OCI-LY3 (cell line): ENCODE measurements at regions not wholly inside any gene's neighbourhood (a gene's known extent, or its start where the extent isn't known, plus 50 kb on each side); places are given as distances from the start of the nearest gene placed in this dataset.

ENCODE experiments used
- H2AFZ ChIP-seq: fragments of 200-600, 300-600 bp; shearing (Covaris generic); 2 replicates; pipeline ENCODE4 v1.6.0; 2014; ENCODE audit warnings: antibody characterized with exemption, low read depth, low read length
- H3K27ac ChIP-seq: fragments of 200-600, 300-600 bp; sonication (generic); 2 replicates; pipeline ENCODE4 v1.5.1; 2014; ENCODE audit warnings: mild to moderate bottlenecking, low read length, moderate library complexity, mixed read lengths
- H3K27me3 ChIP-seq: fragments of 200-600, 300-600 bp; sonication (generic); 2 replicates; pipeline ENCODE4 v1.6.1; 2014; ENCODE audit warnings: low read depth, low read length, mixed read lengths
- H3K36me3 ChIP-seq: fragments of 200-600, 300-600 bp; sonication (generic); replicated peaks from 2 replicates; pipeline ENCODE3; 2014; ENCODE audit warnings: low read depth, low read length, mixed read lengths
- H3K4me1 ChIP-seq: fragments of 300-600, 200-600 bp; sonication (generic); 2 replicates; pipeline ENCODE4 v1.6.1; 2014; ENCODE audit warnings: low read length, mixed read lengths
- H3K4me2 ChIP-seq: fragments of 200-600, 300-600 bp; sonication (generic); 2 replicates; pipeline ENCODE4 v1.6.1; 2014; ENCODE audit warnings: low read length, mixed read lengths
- H3K4me3 ChIP-seq: fragments of 300-600, 200-600 bp; sonication (generic); 2 replicates; pipeline ENCODE4 v1.5.1; 2014; ENCODE audit warnings: antibody characterized with exemption, mild to moderate bottlenecking, low read length, moderate library complexity
- H3K79me2 ChIP-seq: fragments of 300-600, 200-600 bp; shearing (Covaris generic); 2 replicates; pipeline ENCODE4 v1.6.1; 2014; ENCODE audit warnings: mild to moderate bottlenecking, low read length, mixed read lengths
- H3K9ac ChIP-seq: fragments of 300-600, 200-600 bp; shearing (Covaris generic); 2 replicates; pipeline ENCODE4 v1.6.0; 2014; ENCODE audit warnings: mild to moderate bottlenecking, low read length, moderate library complexity
- H3K9me3 ChIP-seq: fragments of 200-600, 300-600 bp; shearing (Covaris generic); 2 replicates; pipeline ENCODE4 v1.6.1; 2014; ENCODE audit warnings: low read length, mixed read lengths; ENCODE audit not compliant: insufficient read depth
- H4K20me1 ChIP-seq: fragments of 200-600, 300-600 bp; sonication (generic); 2 replicates; pipeline ENCODE4 v1.6.1; 2016; ENCODE audit warnings: low read length, mixed read lengths; ENCODE audit not compliant: insufficient read depth
- EZH2phosphoT487 ChIP-seq: fragments of 200-600 bp; shearing (Covaris generic); IDR thresholded peaks from 2 replicates; pipeline ENCODE4 v1.6.1; 2018; ENCODE audit warnings: antibody characterized with exemption, mixed run types, low read depth
- TF ChIP-seq, protein P1 (sequence below): fragments of 200-600, 300-600 bp; sonication (generic); IDR thresholded peaks from 2 replicates; pipeline ENCODE4 v1.5.1; 2014; ENCODE audit warnings: antibody characterized with exemption, low read length, low read depth

GRCh38 chr11:38208951-38209350, 1610.9 kb upstream of the RAG2 start:
- Histone ChIP-seq H3K27me3 (no peaks in the 10 kb centered on the region), H3K4me3 (no peak overlapping the region), H3K4me2 (no peak overlapping the region), H4K20me1 (no peaks in the 10 kb centered on the region), H3K36me3 (no peaks in the 10 kb centered on the region), H2AFZ (no peak overlapping the region), H3K9ac (no peak overlapping the region), H3K79me2 (no peaks in the 10 kb centered on the region), H3K9me3 (no peaks in the 10 kb centered on the region), H3K27ac (no peak overlapping the region), H3K4me1 (no peaks in the 10 kb centered on the region)
- TF ChIP-seq, protein P1, sequence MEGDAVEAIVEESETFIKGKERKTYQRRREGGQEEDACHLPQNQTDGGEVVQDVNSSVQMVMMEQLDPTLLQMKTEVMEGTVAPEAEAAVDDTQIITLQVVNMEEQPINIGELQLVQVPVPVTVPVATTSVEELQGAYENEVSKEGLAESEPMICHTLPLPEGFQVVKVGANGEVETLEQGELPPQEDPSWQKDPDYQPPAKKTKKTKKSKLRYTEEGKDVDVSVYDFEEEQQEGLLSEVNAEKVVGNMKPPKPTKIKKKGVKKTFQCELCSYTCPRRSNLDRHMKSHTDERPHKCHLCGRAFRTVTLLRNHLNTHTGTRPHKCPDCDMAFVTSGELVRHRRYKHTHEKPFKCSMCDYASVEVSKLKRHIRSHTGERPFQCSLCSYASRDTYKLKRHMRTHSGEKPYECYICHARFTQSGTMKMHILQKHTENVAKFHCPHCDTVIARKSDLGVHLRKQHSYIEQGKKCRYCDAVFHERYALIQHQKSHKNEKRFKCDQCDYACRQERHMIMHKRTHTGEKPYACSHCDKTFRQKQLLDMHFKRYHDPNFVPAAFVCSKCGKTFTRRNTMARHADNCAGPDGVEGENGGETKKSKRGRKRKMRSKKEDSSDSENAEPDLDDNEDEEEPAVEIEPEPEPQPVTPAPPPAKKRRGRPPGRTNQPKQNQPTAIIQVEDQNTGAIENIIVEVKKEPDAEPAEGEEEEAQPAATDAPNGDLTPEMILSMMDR: no peak
- no peak for TF ChIP-seq EZH2phosphoT487

DNA sequence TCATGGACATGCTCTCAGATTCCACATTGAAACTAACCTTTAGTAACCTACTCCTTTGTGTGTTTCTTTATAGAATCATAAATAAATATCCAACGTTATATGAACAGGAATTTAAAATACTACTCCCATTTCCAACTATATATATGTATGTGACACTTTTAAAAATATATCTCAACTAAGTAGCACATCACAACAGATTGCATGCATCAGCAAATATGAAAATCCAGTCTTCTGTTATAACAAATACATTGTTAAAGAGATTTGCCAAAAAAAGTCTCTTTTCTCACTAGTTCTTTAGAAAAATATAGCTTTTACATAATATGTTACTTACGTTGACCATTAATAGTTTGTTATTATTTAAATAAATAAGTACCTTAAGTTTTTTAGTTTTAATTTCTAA, 1608.6 kb upstream of the RAG2 start:
- H3K36me3 ChIP-seq: no peaks in the 10 kb centered on the region
- H3K4me2 ChIP-seq: no peak overlapping the region
- no peaks in the 10 kb centered on the region for H3K79me2 ChIP-seq
- H3K4me3 ChIP-seq: no peak overlapping the region
- H3K4me1 ChIP-seq: no peaks in the 10 kb centered on the region
- no peak overlapping the region for H3K9ac ChIP-seq
- no peaks in the 10 kb centered on the region for H4K20me1 ChIP-seq
- H2AFZ ChIP-seq: 0 out of 2 replicates have a peak overlapping the region, but pooled peaks have one; percentile 23
- TF ChIP-seq, protein P1: no peak
- TF ChIP-seq EZH2phosphoT487: no peak
- H3K9me3 ChIP-seq: no peaks in the 10 kb centered on the region
- no peak overlapping the region for H3K27ac ChIP-seq
- H3K27me3 ChIP-seq: no peaks in the 10 kb centered on the region

DNA sequence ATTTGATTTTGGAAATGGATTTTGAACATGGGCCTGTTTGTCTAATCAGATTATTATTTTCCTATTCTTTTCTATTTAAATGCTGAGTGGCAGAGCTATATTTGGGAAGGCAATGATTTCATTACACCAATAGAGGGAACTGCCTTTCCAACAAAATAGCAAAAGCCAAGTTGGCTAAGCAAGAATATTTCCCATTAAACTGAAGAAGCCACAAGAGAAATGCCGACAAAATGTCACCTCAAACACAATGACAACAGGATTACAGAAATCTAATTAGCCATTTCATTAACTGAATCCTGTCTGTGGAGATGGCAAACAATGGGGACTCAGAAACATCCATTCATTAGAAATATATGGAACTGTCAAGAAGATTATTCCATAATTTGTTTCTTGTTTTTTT, 1593.1 kb upstream of the RAG2 start:
- Histone ChIP-seq H3K9ac (no peak overlapping the region), H3K4me2 (no peak overlapping the region), H3K4me1 (no peaks in the 10 kb centered on the region), H3K9me3 (no peaks in the 10 kb centered on the region), H2AFZ (no peak overlapping the region), H3K27me3 (no peaks in the 10 kb centered on the region), H3K79me2 (no peaks in the 10 kb centered on the region), H3K27ac (no peak overlapping the region), H4K20me1 (no peaks in the 10 kb centered on the region), H3K36me3 (no peaks in the 10 kb centered on the region), H3K4me3 (no peak overlapping the region)
- TF ChIP-seq, protein P1: no peak
- no peak for TF ChIP-seq EZH2phosphoT487

GRCh38 chr11:38182126-38182866, 1584.3 kb upstream of the RAG2 start:
- Histone ChIP-seq H3K4me1 (no peaks in the 10 kb centered on the region), H3K4me2 (0 out of 2 replicates have a peak overlapping the region, but pooled peaks have one; percentile 4), H3K27me3 (no peaks in the 10 kb centered on the region)

More at GRCh38 chr11:38182126-38182866, 1584.3 kb upstream of the RAG2 start:
- Histone ChIP-seq H3K9me3 (no peaks in the 10 kb centered on the region), H4K20me1 (no peaks in the 10 kb centered on the region), H2AFZ (no peak overlapping the region), H3K36me3 (no peaks in the 10 kb centered on the region), H3K4me3 (no peak overlapping the region), H3K9ac (no peak overlapping the region), H3K79me2 (no peaks in the 10 kb centered on the region), H3K27ac (no peak overlapping the region)
- TF ChIP-seq EZH2phosphoT487: no peak
- TF ChIP-seq, protein P1: no peak
